Activated naive CD4-positive, alpha-beta T cell treated with anti-CD3 and anti-CD28 coated beads, Interleukin-2, amount 50 U/mL, for 72 hours (primary cell): ENCODE measurements at regions not wholly inside any gene's neighbourhood (a gene's known extent, or its start where the extent isn't known, plus 50 kb on each side); places are given as distances from the start of the nearest gene placed in this dataset.
"Not testable (repeated sequence)": the region's sequence is repeated elsewhere in the genome, so short reads cannot be mapped to it uniquely, and the experiment has no call there.

Source experiments
- ATAC-seq, 2 donors: fragments of 150-1000 bp; cut with Tn5 transposase; 2 replicates each; pipeline ENCODE4 v1.10.0; 2021; ENCODE audit warnings: mild to moderate bottlenecking in 2 of 2, moderate library complexity in 2 of 2
- DNase-seq, 2 donors: peaks; one replicate each; pipeline ENCODE4 v3.0.0; 2021 to 2022; ENCODE audit warnings: low spot score in 2 of 2
- H3K27ac Mint-ChIP-seq, 2 donors: one replicate each; pipeline ENCODE4 v1.8.0; 2022; ENCODE audit warnings: mild to moderate bottlenecking in 2 of 2, mixed read lengths in 2 of 2
- H3K36me3 Mint-ChIP-seq, 2 donors: one replicate each; pipeline ENCODE4 v1.8.0; 2022; ENCODE audit warnings: mixed read lengths in 2 of 2
- H3K9me3 Mint-ChIP-seq, 2 donors: one replicate each; pipeline ENCODE4 v1.8.0; 2022; ENCODE audit warnings: mixed read lengths in 2 of 2

- ATAC-seq (no peak), DNase-seq (no peak)
- Mint-ChIP-seq H3K9me3 (peaks cover 0 to 3% of the 10 kb centered on the region in 2 donors), H3K36me3 (no peaks in the 10 kb centered on the region), H3K27ac (no peak overlapping the region)
Measured at GRCh38 chr10:118827053-118827452, 72.3 kb upstream of the CACUL1 start.

GRCh38 chr10:118827466-118828155, 72.8 kb upstream of the CACUL1 start:
- Mint-ChIP-seq H3K9me3 (peaks cover 0 to 3% of the 10 kb centered on the region in 2 donors), H3K36me3 (no peaks in the 10 kb centered on the region), H3K27ac (no peak overlapping the region)
- ATAC-seq (no peak), DNase-seq (no peak)

- no peak for ATAC-seq
- DNase-seq = no peak
Measured at GRCh38 chr10:118832241-118832651, 77.5 kb upstream of the CACUL1 start.

GRCh38 chr10:118834370-118834769, 79.6 kb upstream of the CACUL1 start:
- not testable (repeated sequence) for H3K36me3 Mint-ChIP-seq, DNase-seq, H3K27ac Mint-ChIP-seq, ATAC-seq, H3K9me3 Mint-ChIP-seq

More at GRCh38 chr10:118832241-118832651, 77.5 kb upstream of the CACUL1 start:
- Mint-ChIP-seq H3K27ac (no peak overlapping the region), H3K36me3 (no peaks in the 10 kb centered on the region), H3K9me3 (peaks cover 0 to 3% of the 10 kb centered on the region in 2 donors)

GRCh38 chr10:118835682-118836326, 81.0 kb upstream of the CACUL1 start:
- peaks cover 0 to 14% of the 10 kb centered on the region in 2 donors for H3K36me3 Mint-ChIP-seq
- no peak for DNase-seq
- no peak overlapping the region for H3K27ac Mint-ChIP-seq
- ATAC-seq = no peak
- peaks cover 4 to 16% of the 10 kb centered on the region in 2 donors for H3K9me3 Mint-ChIP-seq

GRCh38 chr10:118838364-118838763, 83.6 kb upstream of the CACUL1 start:
- DNase-seq (no peak), ATAC-seq (no peak)
- peaks cover 4 to 16% of the 10 kb centered on the region in 2 donors for H3K9me3 Mint-ChIP-seq
- no peak overlapping the region for H3K27ac Mint-ChIP-seq
- peaks cover 0 to 14% of the 10 kb centered on the region in 2 donors for H3K36me3 Mint-ChIP-seq

- no peak for ATAC-seq
Measured at GRCh38 chr10:118839348-118839747, 84.6 kb upstream of the CACUL1 start.

GRCh38 chr10:118840071-118840775, 85.5 kb upstream of the CACUL1 start:
- DNase-seq (peak; percentile 63 to 66), ATAC-seq (peak; percentile 94 to 96)
- H3K27ac Mint-ChIP-seq = peak overlapping the region; percentile 76 to 85
- peaks cover 0 to 14% of the 10 kb centered on the region in 2 donors for H3K36me3 Mint-ChIP-seq
- H3K9me3 Mint-ChIP-seq = peaks cover 4 to 16% of the 10 kb centered on the region in 2 donors

More at GRCh38 chr10:118839348-118839747, 84.6 kb upstream of the CACUL1 start:
- Mint-ChIP-seq H3K9me3 (peaks cover 4 to 16% of the 10 kb centered on the region in 2 donors), H3K27ac (peak overlapping the region; percentile 76 to 88), H3K36me3 (peaks cover 0 to 14% of the 10 kb centered on the region in 2 donors)
- no peak for DNase-seq

- Mint-ChIP-seq H3K27ac (peak overlapping the region in 1 of 2 donors; percentile 76), H3K9me3 (peaks cover 4 to 16% of the 10 kb centered on the region in 2 donors), H3K36me3 (peaks cover 0 to 14% of the 10 kb centered on the region in 2 donors)
- no peak for DNase-seq
- no peak for ATAC-seq
Measured at GRCh38 chr10:118840776-118841468, 86.2 kb upstream of the CACUL1 start.

GRCh38 chr10:118841881-118842605, 87.3 kb upstream of the CACUL1 start:
- Mint-ChIP-seq H3K9me3 (peaks cover 4 to 16% of the 10 kb centered on the region in 2 donors), H3K36me3 (peaks cover 0 to 14% of the 10 kb centered on the region in 2 donors), H3K27ac (no peak overlapping the region)
- DNase-seq (no peak), ATAC-seq (no peak)

- Mint-ChIP-seq H3K27ac (no peak overlapping the region), H3K9me3 (peaks cover 0 to 16% of the 10 kb centered on the region in 2 donors), H3K36me3 (peaks cover 0 to 14% of the 10 kb centered on the region in 2 donors)
- DNase-seq = no peak
- no peak for ATAC-seq
Measured at GRCh38 chr10:118842843-118843624, 88.3 kb upstream of the CACUL1 start.

GRCh38 chr10:118843647-118844265, 89.0 kb upstream of the CACUL1 start:
- H3K27ac Mint-ChIP-seq = no peak overlapping the region
- ATAC-seq (no peak), DNase-seq (no peak)
- peaks cover 0 to 16% of the 10 kb centered on the region in 2 donors for H3K9me3 Mint-ChIP-seq
- H3K36me3 Mint-ChIP-seq = peaks cover 0 to 12% of the 10 kb centered on the region in 2 donors

- Mint-ChIP-seq H3K27ac (peak overlapping the region in 1 of 2 donors; percentile 42), H3K9me3 (peaks cover 0 to 5% of the 10 kb centered on the region in 2 donors), H3K36me3 (peaks cover 0 to under 1% of the 10 kb centered on the region in 2 donors)
- ATAC-seq (no peak), DNase-seq (no peak)
Measured at GRCh38 chr10:118844731-118845521, 90.2 kb upstream of the CACUL1 start.

- Mint-ChIP-seq H3K27ac (no peak overlapping the region), H3K36me3 (no peaks in the 10 kb centered on the region), H3K9me3 (no peaks in the 10 kb centered on the region)
- ATAC-seq (no peak), DNase-seq (no peak)
Measured at GRCh38 chr10:118845776-118846175, 91.0 kb upstream of the CACUL1 start.
